Hematopoietic multipotent progenitor cell treated with erythropoietin and hydrocortisone succinate and interleukin-3 and kit ligand, for 15 days (in vitro differentiated cells): ENCODE measurements at regions not wholly inside any gene's neighbourhood (a gene's known extent, or its start where the extent isn't known, plus 50 kb on each side); places are given as distances from the start of the nearest gene placed in this dataset.

Source experiments
- DNase-seq: peaks from one replicate; pipeline ENCODE4 v3.0.0-alpha.2; 2015; ENCODE audit warnings: low spot score

DNA sequence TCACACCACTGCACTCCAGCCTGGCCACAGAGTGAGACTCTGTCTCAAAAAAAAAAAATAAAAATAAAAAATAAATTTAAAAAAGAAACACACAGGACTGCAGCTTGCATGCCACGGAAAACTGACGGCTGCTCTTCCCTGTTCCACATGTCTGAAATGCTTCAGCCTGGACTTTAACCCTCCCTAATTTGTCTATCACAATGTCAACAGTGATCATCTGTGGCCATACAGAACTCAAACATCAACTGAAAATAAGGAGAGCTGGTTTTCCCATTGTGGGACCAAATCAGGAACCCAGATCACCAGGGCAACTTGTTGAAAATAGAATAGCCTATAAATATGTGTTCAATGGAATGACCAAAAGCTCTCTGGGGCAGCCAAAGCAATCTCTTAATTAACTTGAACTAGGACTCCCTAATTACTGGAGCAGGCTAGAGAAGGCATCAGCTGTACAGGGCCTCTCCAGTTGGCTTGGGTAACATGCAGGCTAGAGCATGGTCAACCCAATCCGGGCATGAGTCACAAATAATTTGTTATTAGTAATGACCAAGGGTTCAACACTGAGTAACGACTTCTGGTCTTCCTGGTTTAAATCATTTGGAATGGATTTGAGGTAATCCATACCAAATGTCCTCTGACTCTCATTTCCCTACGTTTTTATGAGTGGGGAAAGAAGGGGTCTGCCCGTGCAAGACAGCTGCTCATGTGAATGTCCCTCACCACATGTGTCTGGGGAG is 62.7 kb upstream of the KAZN start:
- no peak for DNase-seq

DNA sequence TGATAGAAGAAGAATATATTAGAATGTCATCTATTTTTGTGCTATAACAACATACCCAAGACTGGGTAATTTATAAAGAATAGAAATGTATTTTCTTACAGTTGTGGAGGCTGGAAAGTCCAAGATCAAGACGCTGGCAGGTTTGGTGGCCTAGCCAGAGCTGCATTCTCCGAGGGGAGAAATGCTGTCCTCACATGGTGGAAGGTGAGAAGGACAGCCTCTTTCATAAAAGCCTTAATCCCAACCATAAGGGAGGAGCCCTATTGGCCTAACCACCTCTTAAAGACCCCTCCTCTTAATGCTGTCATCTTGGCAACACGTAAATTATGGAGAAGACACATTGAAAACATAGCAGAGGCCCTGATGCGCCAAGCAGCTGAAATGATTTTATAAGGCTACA is 60.1 kb upstream of the KAZN start:
- no peak for DNase-seq

DNA sequence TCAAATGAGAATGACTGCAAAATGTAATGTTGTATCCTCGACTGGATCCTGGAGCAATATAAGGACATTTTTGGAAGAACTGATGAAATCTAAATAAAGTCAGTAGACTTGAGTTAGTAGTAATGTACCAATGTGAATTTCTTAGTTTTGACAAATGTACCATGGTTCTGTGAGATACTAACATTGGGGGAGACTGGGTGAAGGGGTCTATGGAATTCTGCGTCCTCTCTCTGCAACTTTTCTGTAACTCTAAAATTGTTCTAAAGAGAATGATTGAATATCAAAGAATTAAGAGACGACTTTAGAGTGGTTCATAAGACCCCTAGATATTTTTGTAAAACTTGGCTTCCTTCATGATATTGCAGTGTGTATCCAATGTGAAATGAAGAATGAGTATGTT is 59.2 kb upstream of the KAZN start:
- no peak for DNase-seq

DNA sequence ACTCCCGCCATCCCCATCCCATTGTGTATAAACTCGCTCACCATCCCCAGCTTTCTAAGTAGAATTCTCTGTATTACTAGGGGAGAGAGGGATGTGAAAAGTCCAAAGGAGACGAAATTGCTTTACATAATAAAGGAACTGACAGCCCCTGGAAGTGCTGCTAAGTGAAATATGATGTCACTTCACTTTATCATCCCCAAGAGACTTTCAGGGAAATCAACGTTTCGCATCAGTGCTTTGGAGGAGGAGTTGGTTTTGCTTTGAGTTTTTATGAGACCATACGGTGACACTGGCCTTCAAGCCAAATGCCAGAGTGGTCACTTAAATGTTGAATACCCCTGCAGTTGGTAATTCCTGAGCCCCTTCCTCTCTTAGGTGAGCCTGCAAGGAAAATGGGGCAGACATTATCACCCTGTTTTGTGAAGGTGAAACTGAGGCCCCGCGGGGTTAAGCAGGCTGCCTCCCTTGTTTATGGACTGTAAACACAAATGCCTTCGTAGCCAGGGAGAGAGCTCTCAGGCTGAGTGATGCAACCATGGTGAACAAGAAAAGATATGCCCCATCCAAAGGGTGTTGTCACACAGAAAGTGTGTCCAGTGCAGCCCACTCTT is 58.4 kb upstream of the KAZN start:
- no peak for DNase-seq

DNA sequence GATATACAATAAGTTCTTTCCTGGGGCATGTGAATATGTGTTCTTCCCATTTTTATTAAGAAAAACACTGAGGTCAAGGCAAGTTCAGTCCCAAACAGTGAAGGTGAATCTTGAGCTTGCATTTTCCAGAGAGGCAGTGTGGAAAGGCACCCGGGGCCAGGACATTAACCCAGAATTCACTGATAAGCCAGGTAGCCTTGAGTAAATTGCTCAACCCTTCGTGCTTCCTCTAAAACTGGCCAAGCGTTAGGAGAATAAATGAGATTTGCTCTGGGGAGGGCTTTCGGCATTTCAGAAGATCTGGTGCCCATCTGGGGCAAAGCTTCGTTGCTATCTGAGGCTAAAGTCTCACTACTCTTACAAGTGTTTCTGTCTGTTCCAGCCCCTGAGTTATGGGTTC is 57.1 kb upstream of the KAZN start:
- no peak for DNase-seq

DNA sequence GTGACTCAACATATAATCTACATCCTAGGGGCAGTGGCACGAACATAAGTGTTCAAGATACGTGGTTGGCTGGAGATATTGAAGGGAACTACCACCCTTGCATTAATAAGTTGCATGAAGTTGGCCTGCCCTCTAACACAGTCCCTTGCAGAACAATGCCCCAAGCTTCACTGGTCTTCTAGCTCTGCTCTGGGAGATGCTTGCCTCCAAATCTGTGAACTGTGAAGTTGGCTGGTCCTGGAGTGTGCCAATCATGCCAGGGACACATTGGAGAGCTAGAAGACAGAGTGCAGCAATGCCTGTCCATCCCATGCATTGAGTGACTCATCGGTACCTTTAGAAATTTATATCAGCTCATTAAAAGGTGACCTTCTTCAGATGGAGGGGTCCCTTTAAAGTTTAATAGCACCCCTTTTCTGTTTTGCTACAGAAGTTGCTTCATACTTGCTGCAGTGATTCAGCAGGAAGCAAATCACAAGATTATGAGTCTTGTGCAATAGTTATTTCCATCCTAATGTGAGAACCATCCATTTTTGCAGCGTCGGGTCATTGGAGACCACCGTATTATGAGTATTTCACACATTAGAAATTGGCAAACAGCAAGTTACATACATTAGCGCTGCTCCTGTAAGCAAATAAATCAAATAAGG is 55.2 kb upstream of the KAZN start:
- DNase-seq, result no peak

DNA sequence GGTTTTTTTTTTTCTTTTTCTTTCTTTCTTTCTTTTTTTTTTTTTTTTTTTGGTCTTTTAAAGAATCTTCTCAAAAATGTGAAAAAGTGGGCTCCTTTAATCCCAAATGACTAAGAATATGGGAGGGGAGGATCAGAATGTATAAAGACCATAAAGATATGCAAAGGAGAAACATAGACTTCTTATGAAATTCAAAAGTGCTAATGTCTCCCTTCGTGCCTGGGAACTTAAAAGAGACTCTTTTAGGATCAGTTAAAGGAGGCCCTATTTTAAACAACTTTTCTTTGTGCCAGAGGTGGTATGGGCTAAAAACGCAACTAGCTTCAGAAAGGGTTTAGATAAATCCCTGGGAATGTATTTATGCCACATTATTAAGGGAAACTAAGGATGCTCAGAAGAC is 54.2 kb upstream of the KAZN start:
- no peak for DNase-seq

DNA sequence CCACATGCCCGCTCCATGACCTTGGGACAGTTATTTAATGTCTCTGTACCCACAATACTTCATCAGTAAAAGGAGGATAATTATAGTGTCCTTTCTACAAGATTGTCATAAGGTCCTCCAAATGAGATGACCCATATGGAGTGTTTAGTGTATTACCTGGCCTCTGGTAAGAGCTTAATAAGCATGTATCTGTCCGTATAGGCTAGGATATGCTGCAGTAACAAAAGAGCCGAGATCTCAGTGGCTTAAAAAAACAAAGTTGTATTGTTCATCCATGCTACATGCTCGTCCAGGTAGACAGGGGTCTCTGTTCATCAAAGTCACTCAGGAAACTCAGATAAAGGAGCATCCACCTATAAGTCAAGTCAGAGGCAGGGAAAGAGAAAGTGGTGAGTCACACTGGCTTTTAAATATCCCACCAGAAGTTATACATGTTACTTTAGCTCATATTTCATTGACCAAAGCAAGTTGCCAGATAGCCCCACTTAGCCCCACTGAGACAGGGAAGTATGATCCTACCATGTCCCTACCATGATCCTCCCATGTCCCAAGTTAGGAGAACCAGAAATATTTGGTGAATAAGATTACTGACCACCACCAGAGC is 53.0 kb upstream of the KAZN start:
- DNase-seq, result no peak

DNA sequence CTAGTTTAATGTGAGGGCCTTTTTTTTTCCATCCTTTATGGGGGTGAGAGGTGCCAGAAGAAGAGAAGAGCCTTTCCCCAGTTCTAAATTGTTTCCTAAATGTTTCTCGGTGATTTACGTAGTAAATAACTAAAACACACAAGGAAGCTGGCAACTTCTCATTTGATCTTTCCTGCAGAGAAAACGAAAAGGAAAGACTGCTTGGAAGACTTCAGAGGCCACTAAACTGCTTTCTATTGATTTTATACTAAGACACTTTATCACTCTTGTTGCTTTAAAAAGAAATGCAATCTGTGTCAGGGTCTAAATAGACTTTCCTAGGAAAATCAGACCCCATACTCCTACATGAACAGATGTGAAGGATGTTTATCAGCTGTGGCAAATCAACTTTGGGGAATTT is 52.1 kb upstream of the KAZN start:
- no peak for DNase-seq
